AG10803 (cell line): ENCODE measurements at regions not wholly inside any gene's neighbourhood (a gene's known extent, or its start where the extent isn't known, plus 50 kb on each side); places are given as distances from the start of the nearest gene placed in this dataset.

ENCODE experiments used
- DNase-seq: peaks from one replicate; pipeline ENCODE4 v3.0.0; 2010; ENCODE audit warnings: low read depth
- H3K4me3 ChIP-seq: 2 replicates; pipeline ENCODE4 v1.5.1; 2011; ENCODE audit warnings: mild to moderate bottlenecking, low read length, control low read depth
- CTCF ChIP-seq: conservative IDR thresholded peaks from 2 replicates; pipeline ENCODE4 v1.5.1; 2011; ENCODE audit warnings: mild to moderate bottlenecking, low read length, control low read depth, inconsistent platforms

- no peak for DNase-seq
- TF ChIP-seq CTCF: no peak
- no peak overlapping the region for H3K4me3 ChIP-seq
Measured at GRCh38 chr11:134544095-134544815, 132.2 kb upstream of the B3GAT1 start.

- no peak for TF ChIP-seq CTCF
- DNase-seq: no peak
- H3K4me3 ChIP-seq: no peak overlapping the region
Measured at GRCh38 chr11:134543645-134544044, 131.6 kb upstream of the B3GAT1 start.

- H3K4me3 ChIP-seq: no peak overlapping the region
- DNase-seq: no peak
- no peak for TF ChIP-seq CTCF
Measured at GRCh38 chr11:134543241-134543640, 131.2 kb upstream of the B3GAT1 start.

GRCh38 chr11:134542401-134543165, 130.5 kb upstream of the B3GAT1 start:
- DNase-seq: no peak
- TF ChIP-seq CTCF: no peak
- no peak overlapping the region for H3K4me3 ChIP-seq

DNA sequence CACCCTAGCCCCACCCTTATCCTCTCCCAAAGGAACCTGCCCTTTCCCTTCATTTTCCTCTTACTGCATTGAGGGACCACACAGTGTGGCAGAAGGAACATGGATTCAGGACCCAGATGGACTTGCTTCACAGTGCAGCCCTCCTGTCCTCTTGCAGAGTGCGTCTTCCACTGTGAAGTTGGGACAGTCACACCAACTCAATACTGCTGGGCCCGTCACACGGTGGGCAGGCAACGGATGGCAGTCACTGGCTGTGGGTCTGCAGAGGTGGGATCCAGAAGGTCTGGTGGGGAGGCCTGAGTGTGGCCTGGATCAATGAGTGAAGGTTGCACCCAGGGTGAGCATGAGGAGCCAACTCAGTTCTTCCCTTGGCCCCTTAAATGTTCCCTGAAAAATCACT, 129.9 kb upstream of the B3GAT1 start:
- no peak overlapping the region for H3K4me3 ChIP-seq
- DNase-seq: no peak

DNA sequence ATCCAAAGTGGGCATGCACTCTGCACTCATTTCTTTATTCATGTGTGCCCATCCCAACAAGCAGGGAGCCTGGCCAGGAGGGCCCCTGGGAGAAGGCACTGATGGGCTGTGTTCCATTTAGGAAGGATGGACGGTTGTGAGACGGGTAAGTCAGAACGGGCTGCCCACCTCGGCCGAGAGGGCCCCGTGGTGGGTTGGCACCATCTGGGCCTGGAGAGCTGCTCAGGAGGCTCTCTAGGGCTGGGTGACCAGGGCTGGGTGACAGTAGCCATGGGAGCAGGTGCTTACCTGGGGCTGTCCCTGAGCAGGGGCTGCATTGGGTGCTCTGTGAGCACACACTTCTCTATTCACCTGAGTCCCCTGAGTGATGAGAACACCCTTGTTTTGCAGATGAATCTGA, 129.3 kb upstream of the B3GAT1 start:
- no peak for DNase-seq
- no peak overlapping the region for H3K4me3 ChIP-seq
- TF ChIP-seq CTCF: no peak

More for the DNA sequence above, 129.9 kb upstream of the B3GAT1 start:
- TF ChIP-seq CTCF: no peak

- TF ChIP-seq CTCF: no peak
- no peak for DNase-seq
- no peak overlapping the region for H3K4me3 ChIP-seq
Measured at GRCh38 chr11:134539285-134539684, 127.2 kb upstream of the B3GAT1 start.
